GM23248 (cell line): ENCODE measurements at regions not wholly inside any gene's neighbourhood (a gene's known extent, or its start where the extent isn't known, plus 50 kb on each side); places are given as distances from the start of the nearest gene placed in this dataset.

ENCODE experiments used
- EZH2 ChIP-seq: fragments of 200-600 bp; sonication (generic); IDR thresholded peaks from 2 replicates; pipeline ENCODE4 v1.6.1; 2018; ENCODE audit warnings: antibody characterized with exemption, mild to moderate bottlenecking; ENCODE audit not compliant: insufficient read depth, poor library complexity, severe bottlenecking
- EZH2phosphoT487 ChIP-seq: fragments of 200-600 bp; sonication (generic); IDR thresholded peaks from 2 replicates; pipeline ENCODE4 v1.6.1; 2018; ENCODE audit warnings: antibody characterized with exemption, moderate library complexity, mild to moderate bottlenecking, low read depth; ENCODE audit not compliant: insufficient read depth

- TF ChIP-seq EZH2phosphoT487 (no peak), EZH2 (no peak)
Observed at GRCh38 chr1:87915771-87916170, 587.1 kb downstream of the LMO4 start.
